Spleen (tissue), 11 donors: ENCODE measurements at regions not wholly inside any gene's neighbourhood (a gene's known extent, or its start where the extent isn't known, plus 50 kb on each side); places are given as distances from the start of the nearest gene placed in this dataset.

Experiments
- DNase-seq: peaks from one replicate; pipeline ENCODE4 v3.0.0-alpha.2; 2020
- H3K27ac ChIP-seq, 8 donors: fragments of 200-600 bp; sonication (generic) in 7 of 8; 1 replicate in 4 of 8; 2 replicates in 4 of 8; pipeline versions ENCODE4 v1.5.0 to v1.8.0; 2016 to 2021; ENCODE audit warnings: inconsistent platforms in 4 of 8, mild to moderate bottlenecking in 4 of 8, moderate library complexity in 1 of 8
- H3K27me3 ChIP-seq, 7 donors: fragments of 200-600 bp; sonication (generic) in 6 of 7; replicated peaks in 1 of 7; 1 replicate in 4 of 7; 2 replicates in 3 of 7; pipeline versions ENCODE4 v1.5.0 to v1.8.0; 2016 to 2021; ENCODE audit warnings: inconsistent platforms in 3 of 7, mild to moderate bottlenecking in 1 of 7
- H3K36me3 ChIP-seq, 6 donors: fragments of 200-600 bp; sonication (generic) in 5 of 6; 1 replicate in 4 of 6; 2 replicates in 2 of 6; pipeline versions ENCODE4 v1.5.0 to v1.8.0; 2016 to 2021; ENCODE audit warnings: inconsistent platforms in 2 of 6
- H3K4me1 ChIP-seq, 6 donors: fragments of 200-600 bp; sonication (generic) in 5 of 6; 1 replicate in 3 of 6; 2 replicates in 3 of 6; pipeline versions ENCODE4 v1.5.0 to v1.8.0; 2016 to 2021; ENCODE audit warnings: inconsistent platforms in 3 of 6
- H3K4me3 ChIP-seq, 8 donors: fragments of 200-600 bp; sonication (generic) in 7 of 8; 1 replicate in 4 of 8; 2 replicates in 4 of 8; pipeline versions ENCODE4 v1.5.0 to v1.8.0; 2016 to 2021; ENCODE audit warnings: inconsistent platforms in 4 of 8, mild to moderate bottlenecking in 4 of 8, moderate library complexity in 2 of 8
- H3K9me3 ChIP-seq, 8 donors: fragments of 200-600 bp; sonication (generic) in 7 of 8; 1 replicate in 4 of 8; 2 replicates in 4 of 8; pipeline versions ENCODE4 v1.5.0 to v1.8.0; 2016 to 2021; ENCODE audit warnings: inconsistent platforms in 4 of 8
- CTCF ChIP-seq, 11 experiments: fragments of 200-600 bp in 7 of 11; fragments of 450-650 bp in 4 of 11; sonication (generic) in 4 of 11; IDR thresholded peaks in 8 of 11; conservative IDR thresholded peaks in 3 of 11; 1 replicate in 7 of 11; 2 replicates in 4 of 11; pipeline versions ENCODE4 v1.4.0 to v1.8.0; 2016 to 2021; ENCODE audit warnings: antibody characterized with exemption in 11 of 11, inconsistent platforms in 4 of 11, mild to moderate bottlenecking in 1 of 11
- POLR2A ChIP-seq, 3 donors: fragments of 450-650 bp; IDR thresholded peaks; one replicate each; pipeline ENCODE4 v1.5.1; 2017; ENCODE audit warnings: antibody characterized with exemption in 3 of 3, mild to moderate bottlenecking in 1 of 3
- POLR2AphosphoS5 ChIP-seq, 3 donors: sonication (generic); formaldehyde crosslinking; IDR thresholded peaks; one replicate each; pipeline ENCODE4 v1.5.1; 2017; ENCODE audit warnings: antibody characterized with exemption in 3 of 3
- WGBS, 5 donors: extraction: QIAGEN DNeasy Blood & Tissue Kit in 3 of 5; methylation state at CpG; one replicate each; pipeline versions ENCODE4 v1.1.5 to v1.1.7; 2013 to 2018; 5-methylcytosine and 5-hydroxymethylcytosine counted together
- intact Hi-C: fragments of 100-400 bp; cut with DNase I; formaldehyde crosslinking; loops from one replicate; pipeline ENCODE4 v1.15.0; 2023; ENCODE audit warnings: low total_unique reads
- donor health status: healthy with polysubstance abuse.
- donor health status: DM: no; HTN: no; CAD: no; lungs with moderate emphysema.
- donor health status: DM: no; HTN: no; CAD: no.
- donor health status: Bipolar disorder and iron deficiency.
- donor health status: healthy.
- donor health status: DM: no; HTN: no; CAD: no.
- donor health status: DM: yes; HTN: yes; CAD: no.

DNA sequence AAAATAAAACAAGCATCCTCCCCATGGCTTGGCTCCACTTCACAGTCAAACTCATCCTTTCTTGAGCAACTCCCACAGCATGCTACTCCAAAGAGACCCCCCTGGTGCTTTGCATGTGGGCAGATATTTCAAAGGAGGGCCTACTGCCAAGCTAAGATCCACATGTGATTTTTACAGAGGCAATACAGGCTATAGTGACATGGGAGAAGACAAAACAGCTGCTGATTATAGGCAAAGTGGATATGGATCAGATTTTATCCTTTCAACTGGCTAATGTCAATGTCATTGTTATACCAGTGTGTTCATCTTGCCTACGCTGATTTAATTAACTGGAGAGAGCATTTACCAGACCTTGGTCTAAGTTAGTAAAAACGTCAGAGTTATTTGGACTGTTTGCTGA lies 328.3 kb downstream of the KLHL13 start:
- no peak for DNase-seq
- WGBS, 5 donors, result 38 to 81% (median 62%) methylated on average over 2 of the region's 2 CpGs
- Histone ChIP-seq H3K27me3 (no peaks in the 10 kb centered on the region), H3K4me1 (no peaks in the 10 kb centered on the region), H3K9me3 (no peaks in the 10 kb centered on the region), H3K36me3 (no peaks in the 10 kb centered on the region), H3K4me3 (no peak overlapping the region), H3K27ac (no peak overlapping the region)
- no peak for TF ChIP-seq CTCF (IDR thresholded peaks at IDR 0.05 in 8 of 11, conservative IDR thresholded peaks at IDR 0.05 in 3 of 11)
- TF ChIP-seq POLR2AphosphoS5 (IDR thresholded peaks at IDR 0.05), result no peak
- TF ChIP-seq POLR2A (IDR thresholded peaks at IDR 0.05), result no peak
- intact Hi-C loops, result no loop called here

DNA sequence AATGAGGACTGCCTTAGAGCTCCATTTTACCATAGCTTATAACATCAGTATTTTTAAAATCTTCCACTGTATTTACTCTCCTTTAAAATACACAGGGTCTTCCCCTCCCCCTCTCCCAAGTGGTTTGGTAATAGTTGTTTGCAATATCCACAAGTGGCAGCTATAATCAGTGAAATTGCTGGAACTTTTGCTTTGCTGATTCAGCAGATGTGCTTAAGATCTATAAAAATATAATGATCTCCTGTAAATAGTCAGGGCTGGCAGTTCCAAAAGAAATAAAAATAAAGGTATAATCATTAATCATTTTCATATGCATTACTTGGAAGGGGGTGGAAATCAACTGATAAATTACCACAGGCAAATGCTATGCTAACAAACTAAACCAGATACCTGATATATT lies 345.2 kb downstream of the KLHL13 start:
- TF ChIP-seq CTCF (IDR thresholded peaks at IDR 0.05 in 8 of 11, conservative IDR thresholded peaks at IDR 0.05 in 3 of 11) (no peak), POLR2AphosphoS5 (IDR thresholded peaks at IDR 0.05) (no peak), POLR2A (IDR thresholded peaks at IDR 0.05) (no peak)
- Histone ChIP-seq H3K4me1 (no peaks in the 10 kb centered on the region), H3K27ac (no peak overlapping the region), H3K9me3 (no peaks in the 10 kb centered on the region), H3K4me3 (no peak overlapping the region), H3K27me3 (no peaks in the 10 kb centered on the region), H3K36me3 (no peaks in the 10 kb centered on the region)
- intact Hi-C loops, result no loop called here
- DNase-seq, result no peak

DNA sequence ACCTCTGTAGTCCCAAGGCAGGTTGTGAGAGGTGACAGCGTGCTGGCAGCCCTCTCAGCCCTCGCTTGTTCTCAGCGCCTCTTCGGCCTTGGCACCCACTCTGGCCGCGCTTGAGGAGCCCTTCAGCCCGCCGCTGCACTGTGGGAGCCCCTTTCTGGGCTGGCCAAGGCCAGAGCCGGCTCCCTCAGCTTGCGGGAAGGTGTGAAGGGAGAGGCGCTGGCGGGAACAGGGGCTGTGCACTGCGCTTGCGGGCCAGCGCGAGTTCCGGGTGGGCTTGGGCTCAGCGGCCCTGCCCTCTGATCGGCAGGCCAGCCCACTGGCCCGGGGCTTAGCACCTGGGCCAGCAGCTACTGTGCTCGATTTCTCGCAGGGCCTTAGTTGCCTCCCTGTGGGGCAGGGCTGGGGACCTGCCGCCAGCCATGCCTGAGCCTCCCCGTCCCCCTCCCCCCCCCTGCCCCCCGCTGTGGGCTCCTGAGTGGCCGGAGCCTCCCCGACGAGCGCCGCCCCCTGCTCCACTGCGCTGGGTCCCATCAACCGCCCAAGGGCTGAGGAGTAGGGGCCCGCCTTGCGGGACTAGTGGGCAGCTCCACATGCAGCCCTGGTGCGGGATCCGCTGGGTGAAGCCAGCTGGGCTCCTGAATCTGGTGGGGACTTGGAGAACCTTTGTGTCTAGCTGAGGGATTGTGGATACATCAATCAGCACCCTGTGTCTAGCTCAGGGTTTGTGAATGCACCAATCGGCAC lies 347.6 kb downstream of the KLHL13 start:
- intact Hi-C loops, result no loop called here
- Histone ChIP-seq H3K27me3 (no peaks in the 10 kb centered on the region), H3K27ac (no peak overlapping the region), H3K4me3 (no peak overlapping the region), H3K4me1 (no peaks in the 10 kb centered on the region), H3K9me3 (no peaks in the 10 kb centered on the region), H3K36me3 (no peaks in the 10 kb centered on the region)
- TF ChIP-seq POLR2AphosphoS5 (IDR thresholded peaks at IDR 0.05) (no peak), CTCF (IDR thresholded peaks at IDR 0.05 in 8 of 11, conservative IDR thresholded peaks at IDR 0.05 in 3 of 11) (no peak), POLR2A (IDR thresholded peaks at IDR 0.05) (no peak)
- DNase-seq, result peak; percentile 63
- WGBS, 5 donors, result 90 to 99% (median 93%) methylated on average over 3 to 37 of the region's 37 CpGs

- Histone ChIP-seq H3K9me3 (no peaks in the 10 kb centered on the region), H3K36me3 (no peaks in the 10 kb centered on the region), H3K4me3 (no peak overlapping the region), H3K4me1 (no peaks in the 10 kb centered on the region), H3K27me3 (no peaks in the 10 kb centered on the region), H3K27ac (no peak overlapping the region)
- WGBS, 5 donors, result 43 to 80% (median 53%) methylated on average over 1 of the region's 1 CpG
- no peak for TF ChIP-seq POLR2A (IDR thresholded peaks at IDR 0.05)
- TF ChIP-seq POLR2AphosphoS5 (IDR thresholded peaks at IDR 0.05), result no peak
- TF ChIP-seq CTCF (IDR thresholded peaks at IDR 0.05 in 8 of 11, conservative IDR thresholded peaks at IDR 0.05 in 3 of 11), result no peak
- intact Hi-C loops, result no loop called here
- no peak for DNase-seq
These were observed 351.4 kb downstream of the KLHL13 start for GRCh38 chrX:117765211-117765610.
